ENCODE measurements at regions not wholly inside any gene's neighbourhood (a gene's known extent, or its start where the extent isn't known, plus 50 kb on each side); places are given as distances from the start of the nearest gene placed in this dataset.

GRCh38 chr12:90831712-90832111 lies 123.3 kb downstream of the CCER1 start:
- no peak for DNase-seq
- intact Hi-C loops (cut with DNase I), result no loop called here
- no peaks in the 10 kb centered on the region for H3K4me1 ChIP-seq
- no peak for TF ChIP-seq CTCF (IDR thresholded peaks at IDR 0.05)
- no peak overlapping the region for H3K27ac ChIP-seq
- H3K9ac ChIP-seq (ENCODE audit: low read depth in 2 of 2, low read length in 2 of 2), result no peak overlapping the region
- no peaks in the 10 kb centered on the region for H3K9me3 ChIP-seq
- no peaks in the 10 kb centered on the region for H3K27me3 ChIP-seq
- no peaks in the 10 kb centered on the region for H3K36me3 ChIP-seq
- no peak overlapping the region for H3K4me3 ChIP-seq

- no peaks in the 10 kb centered on the region for H3K9me3 ChIP-seq
- H3K27me3 ChIP-seq, result no peaks in the 10 kb centered on the region
- H3K4me3 ChIP-seq, result no peak overlapping the region
- H3K4me1 ChIP-seq, result no peaks in the 10 kb centered on the region
- no peaks in the 10 kb centered on the region for H3K36me3 ChIP-seq
- peak overlapping the region; percentile 9 for H3K27ac ChIP-seq
- DNase-seq, result no peak
- H3K9ac ChIP-seq (ENCODE audit: low read depth in 2 of 2, low read length in 2 of 2), result no peak overlapping the region
- no peak for TF ChIP-seq CTCF (IDR thresholded peaks at IDR 0.05)
- intact Hi-C loops (cut with DNase I), result no loop called here
Measured at GRCh38 chr12:90829044-90829443, 125.9 kb downstream of the CCER1 start.

- peak; percentile 26 for DNase-seq
- intact Hi-C loops (cut with DNase I), result no loop called here
- Histone ChIP-seq H3K4me3 (no peak overlapping the region), H3K27ac (peak overlapping the region; percentile 24), H3K36me3 (no peaks in the 10 kb centered on the region), H3K27me3 (no peaks in the 10 kb centered on the region), H3K9me3 (no peaks in the 10 kb centered on the region), H3K9ac (ENCODE audit: low read depth in 2 of 2, low read length in 2 of 2) (no peak overlapping the region), H3K4me1 (no peaks in the 10 kb centered on the region)
- TF ChIP-seq CTCF (IDR thresholded peaks at IDR 0.05), result no peak
Measured at GRCh38 chr12:90828621-90829020, 126.4 kb downstream of the CCER1 start.

GRCh38 chr12:90827567-90827966 lies 127.4 kb downstream of the CCER1 start:
- Histone ChIP-seq H3K36me3 (no peaks in the 10 kb centered on the region), H3K27ac (no peak overlapping the region), H3K27me3 (no peaks in the 10 kb centered on the region), H3K4me1 (no peaks in the 10 kb centered on the region), H3K9ac (ENCODE audit: low read depth in 2 of 2, low read length in 2 of 2) (no peak overlapping the region), H3K4me3 (no peak overlapping the region), H3K9me3 (no peaks in the 10 kb centered on the region)
- intact Hi-C loops (cut with DNase I), result no loop called here
- DNase-seq, result no peak
- no peak for TF ChIP-seq CTCF (IDR thresholded peaks at IDR 0.05)

- Histone ChIP-seq H3K27me3 (no peaks in the 10 kb centered on the region), H3K36me3 (no peaks in the 10 kb centered on the region), H3K27ac (no peak overlapping the region), H3K9ac (ENCODE audit: low read depth in 2 of 2, low read length in 2 of 2) (no peak overlapping the region), H3K9me3 (no peaks in the 10 kb centered on the region), H3K4me1 (no peaks in the 10 kb centered on the region), H3K4me3 (no peak overlapping the region)
- intact Hi-C loops (cut with DNase I), result no loop called here
- no peak for TF ChIP-seq CTCF (IDR thresholded peaks at IDR 0.05)
- no peak for DNase-seq
Measured at GRCh38 chr12:90826036-90826435, 128.9 kb downstream of the CCER1 start.

- Histone ChIP-seq H3K9me3 (no peaks in the 10 kb centered on the region), H3K27me3 (no peaks in the 10 kb centered on the region), H3K4me3 (no peak overlapping the region), H3K36me3 (no peaks in the 10 kb centered on the region), H3K9ac (ENCODE audit: low read depth in 2 of 2, low read length in 2 of 2) (no peak overlapping the region), H3K4me1 (no peaks in the 10 kb centered on the region), H3K27ac (no peak overlapping the region)
- DNase-seq, result no peak
- intact Hi-C loops (cut with DNase I), result no loop called here
- TF ChIP-seq CTCF (IDR thresholded peaks at IDR 0.05), result no peak
Measured at GRCh38 chr12:90823859-90824258, 131.1 kb downstream of the CCER1 start.

Data from colonic mucosa (tissue), 4 donors.